ENCODE measurements at regions not wholly inside any gene's neighbourhood (a gene's known extent, or its start where the extent isn't known, plus 50 kb on each side); places are given as distances from the start of the nearest gene placed in this dataset.

DNA sequence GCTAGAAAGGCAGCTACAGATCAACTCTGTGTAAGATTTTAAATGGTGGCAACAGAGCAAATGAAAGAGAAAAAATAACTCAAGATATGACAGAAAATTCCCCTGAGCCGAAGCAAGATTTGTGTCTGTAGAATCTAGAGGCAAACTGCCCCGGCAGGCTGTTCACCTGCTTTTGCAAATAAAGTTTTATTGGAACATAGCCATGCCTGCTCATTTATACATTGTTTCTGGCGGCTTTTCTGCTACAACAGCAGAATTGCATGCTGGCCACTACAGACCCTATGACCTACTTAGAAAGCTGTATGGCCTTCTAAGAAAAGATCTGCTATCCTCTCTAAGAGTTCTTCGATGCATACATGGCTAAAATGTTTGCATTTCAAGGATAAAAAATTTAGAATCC, 119.5 kb downstream of the SALL1 start:
- intact Hi-C loops (cut with micrococcal nuclease) = no loop called here
- Mint-ChIP-seq H3K4me1 (ENCODE audit: low read depth) (no peaks in the 10 kb centered on the region), H3K27me3 (no peaks in the 10 kb centered on the region), H3K27ac (no peak overlapping the region), H3K36me3 (ENCODE audit: low read depth) (no peaks in the 10 kb centered on the region), H3K9me3 (no peaks in the 10 kb centered on the region), H3K4me3 (no peak overlapping the region)
- ChIA-PET POLR2A (interaction anchor here (0.6 kb wide), 1 partner anchor 344 kb away, joined by 3 read pairs; no protein-coding TSS in a partner anchor), CTCF (no interaction called here)
- no peak for DNase-seq
- ATAC-seq = no peak
- TF ChIP-seq, protein P1, sequence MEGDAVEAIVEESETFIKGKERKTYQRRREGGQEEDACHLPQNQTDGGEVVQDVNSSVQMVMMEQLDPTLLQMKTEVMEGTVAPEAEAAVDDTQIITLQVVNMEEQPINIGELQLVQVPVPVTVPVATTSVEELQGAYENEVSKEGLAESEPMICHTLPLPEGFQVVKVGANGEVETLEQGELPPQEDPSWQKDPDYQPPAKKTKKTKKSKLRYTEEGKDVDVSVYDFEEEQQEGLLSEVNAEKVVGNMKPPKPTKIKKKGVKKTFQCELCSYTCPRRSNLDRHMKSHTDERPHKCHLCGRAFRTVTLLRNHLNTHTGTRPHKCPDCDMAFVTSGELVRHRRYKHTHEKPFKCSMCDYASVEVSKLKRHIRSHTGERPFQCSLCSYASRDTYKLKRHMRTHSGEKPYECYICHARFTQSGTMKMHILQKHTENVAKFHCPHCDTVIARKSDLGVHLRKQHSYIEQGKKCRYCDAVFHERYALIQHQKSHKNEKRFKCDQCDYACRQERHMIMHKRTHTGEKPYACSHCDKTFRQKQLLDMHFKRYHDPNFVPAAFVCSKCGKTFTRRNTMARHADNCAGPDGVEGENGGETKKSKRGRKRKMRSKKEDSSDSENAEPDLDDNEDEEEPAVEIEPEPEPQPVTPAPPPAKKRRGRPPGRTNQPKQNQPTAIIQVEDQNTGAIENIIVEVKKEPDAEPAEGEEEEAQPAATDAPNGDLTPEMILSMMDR (IDR thresholded peaks at IDR 0.05) = no peak

DNA sequence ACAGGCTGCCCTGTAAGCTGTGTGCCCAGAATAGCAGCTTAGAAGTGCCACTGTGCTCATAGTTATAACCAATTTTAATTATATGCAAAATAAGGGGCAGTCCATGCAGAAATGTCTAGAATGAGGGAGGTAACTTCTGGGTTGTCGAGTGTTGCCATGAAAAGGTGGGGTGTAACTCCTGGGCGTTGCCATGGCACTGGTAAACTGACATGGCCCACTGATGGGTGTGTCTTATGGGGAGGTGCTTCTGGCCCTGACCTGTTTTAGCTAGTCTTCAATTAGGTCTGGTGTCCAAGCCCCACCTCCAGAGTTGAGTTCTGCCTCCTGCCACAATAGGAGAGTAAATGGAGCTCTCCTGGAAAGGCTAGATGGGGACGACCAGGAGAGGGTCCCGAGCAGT, 120.6 kb downstream of the SALL1 start:
- no peak for ATAC-seq
- Mint-ChIP-seq H3K9me3 (no peaks in the 10 kb centered on the region), H3K36me3 (ENCODE audit: low read depth) (no peaks in the 10 kb centered on the region), H3K4me1 (ENCODE audit: low read depth) (no peaks in the 10 kb centered on the region), H3K27ac (no peak overlapping the region), H3K4me3 (no peak overlapping the region), H3K27me3 (peaks cover 1% of the 10 kb centered on the region)
- no peak for DNase-seq
- CTCF ChIA-PET = no interaction called here
- POLR2A ChIA-PET = no interaction called here
- TF ChIP-seq, protein P1 (IDR thresholded peaks at IDR 0.05) = no peak
- intact Hi-C loops (cut with micrococcal nuclease) = no loop called here

DNA sequence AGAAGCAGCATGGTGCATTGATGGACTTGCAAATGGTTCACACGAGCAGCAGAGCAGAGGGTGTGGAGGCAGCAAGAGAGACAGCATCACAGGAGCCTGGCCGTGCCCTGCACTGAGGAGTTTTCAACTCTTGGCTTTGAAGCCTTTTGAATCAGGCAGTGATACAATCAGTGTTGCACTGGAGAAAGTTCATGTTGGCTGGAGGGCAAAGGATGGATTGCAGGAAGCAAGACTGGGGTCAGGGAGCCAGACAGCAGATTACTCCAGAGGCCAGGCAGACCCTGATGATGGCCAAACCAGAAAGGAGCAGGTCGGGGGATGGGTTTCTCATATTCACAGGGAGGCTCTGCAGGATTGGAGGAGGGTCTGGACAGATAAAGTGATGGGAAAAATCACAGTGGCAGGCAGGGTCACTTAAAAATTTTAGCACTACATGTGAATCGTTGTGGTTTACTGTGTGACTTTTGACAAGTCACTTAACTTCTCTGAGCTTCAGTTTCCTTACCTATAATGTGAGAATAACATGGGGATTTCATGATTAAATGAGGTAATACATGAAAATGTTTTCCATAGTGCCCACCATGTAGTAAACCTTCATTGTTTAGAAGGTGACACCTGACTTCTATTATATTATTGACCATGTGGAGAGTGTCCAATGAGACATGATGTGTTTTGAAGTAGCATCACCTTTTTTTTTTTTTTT, 125.3 kb downstream of the SALL1 start:
- POLR2A ChIA-PET = interaction anchor here (1.0 kb wide), 1 partner anchor 9 kb away, joined by 3 read pairs; no protein-coding TSS in a partner anchor
- H3K4me1 Mint-ChIP-seq (ENCODE audit: low read depth) = no peaks in the 10 kb centered on the region
- H3K27ac Mint-ChIP-seq = no peak overlapping the region
- ATAC-seq = no peak
- no peaks in the 10 kb centered on the region for H3K36me3 Mint-ChIP-seq (ENCODE audit: low read depth)
- no peak for DNase-seq
- TF ChIP-seq, protein P1 (IDR thresholded peaks at IDR 0.05) = no peak
- CTCF ChIA-PET = no interaction called here
- H3K9me3 Mint-ChIP-seq = no peaks in the 10 kb centered on the region
- H3K4me3 Mint-ChIP-seq = no peak overlapping the region
- intact Hi-C loops (cut with micrococcal nuclease) = no loop called here
- peaks cover 1% of the 10 kb centered on the region for H3K27me3 Mint-ChIP-seq

DNA sequence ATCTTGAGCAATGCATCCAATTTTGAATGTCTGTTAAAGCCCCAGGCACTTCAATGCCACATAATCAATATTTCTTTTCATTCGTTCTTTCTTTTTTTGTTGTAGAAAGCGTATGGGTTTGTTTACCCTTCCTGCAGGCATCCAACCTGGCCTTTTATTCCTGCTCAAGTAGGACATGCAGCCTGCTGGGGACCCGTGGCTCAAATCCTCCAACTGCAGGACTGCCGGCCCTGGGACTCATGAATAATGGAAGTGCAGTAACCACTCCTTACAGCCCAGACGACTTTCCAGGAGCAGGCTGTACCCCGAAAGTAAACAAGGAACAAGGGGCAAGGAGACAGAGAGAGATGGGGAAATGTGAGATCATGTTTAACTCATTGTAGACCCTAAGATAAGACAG, 126.4 kb downstream of the SALL1 start:
- TF ChIP-seq, protein P1 (IDR thresholded peaks at IDR 0.05) = no peak

DNA sequence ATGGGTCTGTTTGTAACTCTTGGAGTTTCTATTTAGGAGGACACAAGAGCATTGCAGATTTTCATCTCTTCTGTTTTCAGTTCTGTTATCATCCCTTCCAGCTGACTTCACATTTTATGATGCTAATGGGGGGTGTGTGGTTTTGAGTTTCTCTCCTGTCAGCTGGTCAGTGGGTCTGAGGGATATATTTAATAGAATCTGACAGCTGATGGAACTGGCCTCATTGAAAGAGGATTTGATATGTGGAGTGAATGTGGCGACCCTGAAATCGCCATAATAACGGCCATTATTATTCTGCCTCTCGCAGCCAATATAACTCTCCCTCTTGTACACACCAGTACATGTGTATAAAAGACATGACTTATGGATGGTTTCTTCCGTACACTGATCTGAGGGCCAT, 128.1 kb downstream of the SALL1 start:
- intact Hi-C loops (cut with micrococcal nuclease) = no loop called here
- TF ChIP-seq, protein P1 (IDR thresholded peaks at IDR 0.05) = no peak
- Mint-ChIP-seq H3K4me3 (no peak overlapping the region), H3K27ac (no peak overlapping the region), H3K9me3 (no peaks in the 10 kb centered on the region), H3K36me3 (ENCODE audit: low read depth) (no peaks in the 10 kb centered on the region), H3K27me3 (peaks cover 1% of the 10 kb centered on the region), H3K4me1 (ENCODE audit: low read depth) (no peaks in the 10 kb centered on the region)
- ChIA-PET CTCF (no interaction called here), POLR2A (no interaction called here)
- ATAC-seq (no peak), DNase-seq (no peak)

More for the DNA sequence above, 126.4 kb downstream of the SALL1 start:
- H3K36me3 Mint-ChIP-seq (ENCODE audit: low read depth) = no peaks in the 10 kb centered on the region
- no peak overlapping the region for H3K27ac Mint-ChIP-seq
- no peaks in the 10 kb centered on the region for H3K9me3 Mint-ChIP-seq
- ATAC-seq = no peak
- CTCF ChIA-PET = no interaction called here
- no peak for DNase-seq
- no peaks in the 10 kb centered on the region for H3K4me1 Mint-ChIP-seq (ENCODE audit: low read depth)
- intact Hi-C loops (cut with micrococcal nuclease) = no loop called here
- POLR2A ChIA-PET = no interaction called here
- H3K27me3 Mint-ChIP-seq = peaks cover 1% of the 10 kb centered on the region
- no peak overlapping the region for H3K4me3 Mint-ChIP-seq

All from activated CD8-positive, alpha-beta T cell treated with anti-CD3 and anti-CD28 coated beads for 36 hours (primary cell).